ENCODE measurements at regions not wholly inside any gene's neighbourhood (a gene's known extent, or its start where the extent isn't known, plus 50 kb on each side); places are given as distances from the start of the nearest gene placed in this dataset.

GRCh38 chr10:28199941-28200340 is 102.9 kb downstream of the MPP7 start:
- TF ChIP-seq ZNF134 (CRISPR knock-in tag; conservative IDR thresholded peaks at IDR 0.05) (no peak), ZFP30 (CRISPR knock-in tag; IDR thresholded peaks at IDR 0.05; ENCODE audit: borderline replicate concordance) (no peak), ZNF217 (CRISPR knock-in tag; IDR thresholded peaks at IDR 0.05) (no peak), RCOR1 (IDR thresholded peaks at IDR 0.05; ENCODE audit: borderline replicate concordance in 1 of 2, low read depth in 2 of 2, low read length in 2 of 2) (no peak)
